IMR-90 (cell line): ENCODE measurements at regions not wholly inside any gene's neighbourhood (a gene's known extent, or its start where the extent isn't known, plus 50 kb on each side); places are given as distances from the start of the nearest gene placed in this dataset.

Experiments used
- ATAC-seq: fragments of 200-7000 bp; cut with Tn5 transposase; 2 replicates; pipeline ENCODE4 v1.9.1; 2020; ENCODE audit warnings: low read depth, mild to moderate bottlenecking, moderate library complexity
- BruUV-seq: library from RNA; stranded (reverse); fragments of 400-500 nt; replicated peaks from 2 replicates; lab custom pipeline; 2021; lab: Mats Ljungman, UMichigan
- CTCF ChIA-PET: fragments of 300-600 bp; formaldehyde crosslinking; extraction: SDS; loops from one replicate; lab custom pipeline; 2021; ENCODE audit warnings: antibody characterized with exemption; lab: Yijun Ruan, JAX
- POLR2A ChIA-PET: fragments of 300-600 bp; sonication (Branson Sonifier 250); formaldehyde crosslinking; loops from one replicate; lab custom pipeline; 2022; ENCODE audit warnings: antibody characterized with exemption; ENCODE audit not compliant: unreplicated experiment; lab: Charles Lee
- DNase-seq: peaks from one replicate; pipeline ENCODE4 v3.0.0; 2013
- H2AFZ ChIP-seq: replicated peaks from 2 replicates; pipeline ENCODE3; 2013; ENCODE audit warnings: low read length, mild to moderate bottlenecking; ENCODE audit not compliant: poor library complexity
- H2AK5ac ChIP-seq: 2 replicates; pipeline ENCODE4 v1.6.1; 2013; ENCODE audit warnings: low read depth, low read length, inconsistent platforms
- H2AK9ac ChIP-seq: replicated peaks from 2 replicates; pipeline ENCODE3; 2013; ENCODE audit warnings: mild to moderate bottlenecking, low read depth, low read length, moderate library complexity; ENCODE audit not compliant: poor library complexity
- H2BK120ac ChIP-seq: 2 replicates; pipeline ENCODE4 v1.6.1; 2013; ENCODE audit warnings: low read depth, low read length, inconsistent platforms
- H2BK15ac ChIP-seq: 3 replicates; pipeline ENCODE4 v1.6.1; 2013; ENCODE audit warnings: low read depth, low read length, inconsistent platforms
- H2BK20ac ChIP-seq: 2 replicates; pipeline ENCODE4 v1.6.1; 2013; ENCODE audit warnings: low read depth, mild to moderate bottlenecking, inconsistent platforms, low read length, moderate library complexity
- H2BK5ac ChIP-seq: 2 replicates; pipeline ENCODE4 v1.6.1; 2013; ENCODE audit warnings: mild to moderate bottlenecking, low read depth, low read length, inconsistent platforms; ENCODE audit not compliant: poor library complexity, severe bottlenecking
- H3K14ac ChIP-seq: replicated peaks from 2 replicates; pipeline ENCODE4 v1.6.1; 2013; ENCODE audit warnings: low read depth, low read length, inconsistent platforms
- H3K18ac ChIP-seq: 2 replicates; pipeline ENCODE4 v1.6.1; 2013; ENCODE audit warnings: low read depth, low read length, control low read depth
- H3K23ac ChIP-seq: 2 replicates; pipeline ENCODE4 v1.6.1; 2013; ENCODE audit warnings: low read depth, low read length, inconsistent platforms
- H3K27ac ChIP-seq: 2 replicates; pipeline ENCODE4 v1.5.1; 2013; ENCODE audit warnings: mild to moderate bottlenecking, control low read depth, low read length; ENCODE audit not compliant: insufficient read depth
- H3K27me3 ChIP-seq: 2 replicates; pipeline ENCODE4 v1.6.1; 2013; ENCODE audit warnings: low read length; ENCODE audit not compliant: control insufficient read depth, insufficient read depth
- H3K36me3 ChIP-seq: 2 replicates; pipeline ENCODE4 v1.6.1; 2013; ENCODE audit warnings: low read length, mixed read lengths; ENCODE audit not compliant: control insufficient read depth, insufficient read depth
- H3K4ac ChIP-seq: 2 replicates; pipeline ENCODE4 v1.6.1; 2013; ENCODE audit warnings: low read depth, low read length, inconsistent platforms
- H3K4me1 ChIP-seq: 2 replicates; pipeline ENCODE4 v1.6.1; 2013; ENCODE audit warnings: low read length, mixed read lengths; ENCODE audit not compliant: control insufficient read depth, insufficient read depth
- H3K4me2 ChIP-seq: 2 replicates; pipeline ENCODE4 v1.6.1; 2013; ENCODE audit warnings: low read depth, mild to moderate bottlenecking, control low read depth, low read length, moderate library complexity
- H3K4me3 ChIP-seq: 2 replicates; pipeline ENCODE4 v1.5.1; 2013; ENCODE audit warnings: low read depth, mild to moderate bottlenecking, control low read depth, low read length, moderate library complexity; ENCODE audit not compliant: insufficient read depth
- H3K56ac ChIP-seq: 2 replicates; pipeline ENCODE4 v1.6.1; 2013; ENCODE audit warnings: low read length, inconsistent platforms; ENCODE audit not compliant: insufficient read depth; ENCODE audit errors: extremely low read depth
- H3K79me1 ChIP-seq, 2 experiments: 2 replicates each; pipeline ENCODE4 v1.6.1; 2013; ENCODE audit warnings: low read length in 2 of 2, inconsistent platforms in 1 of 2, low read depth in 1 of 2
- H3K9ac ChIP-seq: 2 replicates; pipeline ENCODE4 v1.6.1; 2013; ENCODE audit warnings: low read depth, low read length, control low read depth
- H3K9me1 ChIP-seq: 2 replicates; pipeline ENCODE4 v1.6.1; 2013; ENCODE audit warnings: low read length, inconsistent platforms; ENCODE audit not compliant: insufficient read depth
- H3K9me3 ChIP-seq: 2 replicates; pipeline ENCODE4 v1.6.1; 2013; ENCODE audit warnings: low read length; ENCODE audit not compliant: control insufficient read depth, insufficient read depth
- H4K20me1 ChIP-seq: 2 replicates; pipeline ENCODE4 v1.6.1; 2013; ENCODE audit warnings: low read length, inconsistent platforms; ENCODE audit not compliant: insufficient read depth
- H4K5ac ChIP-seq: 2 replicates; pipeline ENCODE4 v1.6.1; 2013; ENCODE audit warnings: mild to moderate bottlenecking, low read depth, low read length, control low read depth
- H4K8ac ChIP-seq, 2 experiments: 2 replicates each; pipeline ENCODE4 v1.6.1; 2013; ENCODE audit warnings: low read depth in 2 of 2, low read length in 2 of 2, control low read depth in 1 of 2, inconsistent platforms in 1 of 2
- H4K91ac ChIP-seq: 2 replicates; pipeline ENCODE4 v1.6.1; 2013; ENCODE audit warnings: low read depth, low read length, inconsistent platforms; ENCODE audit not compliant: insufficient read depth
- BHLHE40 ChIP-seq: fragments of 150-350 bp; IDR thresholded peaks from 2 replicates; pipeline ENCODE4 v1.6.1; 2016; ENCODE audit warnings: mild to moderate bottlenecking, low read depth, low read length
- CEBPB ChIP-seq: IDR thresholded peaks from 2 replicates; pipeline ENCODE4 v1.6.1; 2012; ENCODE audit warnings: low read depth, low read length, improper control_type of control experiment
- MAFK ChIP-seq: IDR thresholded peaks from 2 replicates; pipeline ENCODE4 v1.6.1; 2012; ENCODE audit warnings: low read depth, low read length, improper control_type of control experiment
- MAZ ChIP-seq: IDR thresholded peaks from 2 replicates; pipeline ENCODE4 v1.6.1; 2012; ENCODE audit warnings: low read depth, mild to moderate bottlenecking, low read length, improper control_type of control experiment, moderate library complexity, borderline replicate concordance
- MXI1 ChIP-seq: IDR thresholded peaks from 2 replicates; pipeline ENCODE4 v1.6.1; 2012; ENCODE audit warnings: low read depth, mild to moderate bottlenecking, low read length, moderate library complexity, borderline replicate concordance
- RAD21 ChIP-seq: IDR thresholded peaks from 2 replicates; pipeline ENCODE4 v1.6.1; 2012; ENCODE audit warnings: low read length, improper control_type of control experiment
- RCOR1 ChIP-seq: IDR thresholded peaks from 2 replicates; pipeline ENCODE4 v1.6.1; 2012; ENCODE audit warnings: mild to moderate bottlenecking, low read length, improper control_type of control experiment; ENCODE audit not compliant: insufficient replicate concordance
- SMC3 ChIP-seq: fragments of 150-350 bp; IDR thresholded peaks from 2 replicates; pipeline ENCODE4 v1.6.1; 2016; ENCODE audit warnings: low read depth, mild to moderate bottlenecking, antibody characterized with exemption, low read length, moderate library complexity
- whole genome bisulfite sequencing, 2 experiments: methylation state at CpG; one replicate each; pipeline versions ENCODE4 v1.1.5 to v1.1.7; 2013; ENCODE audit warnings: missing lambda C conversion rate in 2 of 2; ENCODE audit not compliant: insufficient read length in 1 of 2; ENCODE audit errors: extremely low coverage in 2 of 2; 5-methylcytosine and 5-hydroxymethylcytosine counted together
- dilution Hi-C: fragments of 300-500 bp; cut with HindIII; formaldehyde crosslinking; loops from one replicate; pipeline ENCODE4 v1.14.3; 2018; ENCODE audit warnings: low sequenced_read_pairs; ENCODE audit not compliant: unreplicated experiment
- in situ Hi-C: fragments of 300-500 bp; cut with MboI; formaldehyde crosslinking; loops from 3 replicates; pipeline ENCODE4 v1.14.3; 2019; ENCODE audit warnings: low sequenced_read_pairs, inconsistent platforms, mixed read lengths
- intact Hi-C: fragments of 100-400 bp; cut with micrococcal nuclease; formaldehyde crosslinking; loops from 2 replicates; pipeline ENCODE4 v1.10.0; 2022

GRCh38 chr14:51786227-51786626 lies 74.2 kb upstream of the GNG2 start:
- H3K4me3 ChIP-seq = no peak overlapping the region
- H3K4me2 ChIP-seq = no peak overlapping the region
- H3K4ac ChIP-seq = no peak overlapping the region
- H3K27me3 ChIP-seq = no peaks in the 10 kb centered on the region; the same call in 1 of the 2 replicates
- H3K9ac ChIP-seq = no peak overlapping the region
- in situ Hi-C loops (loop anchor here (10.0 kb wide), 1 partner anchor 189 kb away; no protein-coding TSS in a partner anchor), intact Hi-C loops (no loop called here), dilution Hi-C loops (no loop called here)
- CTCF ChIA-PET = no interaction called here
- no TSS peak for BruUV-seq
- no peak overlapping the region for H4K91ac ChIP-seq
- H3K9me3 ChIP-seq = peaks cover 15% of the 10 kb centered on the region
- DNase-seq = no peak
- TF ChIP-seq RCOR1 (no peak), SMC3 (no peak), RAD21 (no peak), CEBPB (no peak), MXI1 (no peak), BHLHE40 (no peak), MAFK (no peak), MAZ (no peak)
- no peak overlapping the region for H4K8ac ChIP-seq
- no peak overlapping the region for H3K23ac ChIP-seq
- no peak overlapping the region for H3K14ac ChIP-seq
- no peaks in the 10 kb centered on the region for H3K79me1 ChIP-seq
- POLR2A ChIA-PET = no interaction called here
- H2AK5ac ChIP-seq = no peak overlapping the region
- H3K36me3 ChIP-seq = no peaks in the 10 kb centered on the region
- no peak overlapping the region for H3K27ac ChIP-seq
- no peak overlapping the region for H2AK9ac ChIP-seq
- no peak overlapping the region for H2BK120ac ChIP-seq
- H3K4me1 ChIP-seq = no peaks in the 10 kb centered on the region
- no peak for ATAC-seq
- no peak overlapping the region for H2BK5ac ChIP-seq
- H3K9me1 ChIP-seq = no peaks in the 10 kb centered on the region
- H2AFZ ChIP-seq = no peak overlapping the region
- WGBS, 2 experiments = no CpG with 5 or more reads among the region's 3 CpGs
- H4K20me1 ChIP-seq = no peaks in the 10 kb centered on the region
- H2BK15ac ChIP-seq = no peak overlapping the region
- H2BK20ac ChIP-seq = no peak overlapping the region
- no peak overlapping the region for H3K18ac ChIP-seq
- H4K5ac ChIP-seq = no peak overlapping the region
- no peak overlapping the region for H3K56ac ChIP-seq
